Ovary (tissue), 7 donors: ENCODE measurements at regions not wholly inside any gene's neighbourhood (a gene's known extent, or its start where the extent isn't known, plus 50 kb on each side); places are given as distances from the start of the nearest gene placed in this dataset.

ENCODE experiments used
- DNase-seq, 5 donors: peaks; one replicate each; pipeline ENCODE4 v3.0.0-alpha.2; 2019 to 2020
- H3K27ac ChIP-seq, 2 donors: fragments of 200-600 bp; one replicate each; pipeline versions ENCODE4 v1.5.1 to v1.8.0; 2019 to 2022
- H3K27me3 ChIP-seq: fragments of 200-600 bp; one replicate; pipeline ENCODE4 v1.8.0; 2022
- H3K36me3 ChIP-seq: fragments of 200-600 bp; sonication (generic); one replicate; pipeline ENCODE4 v1.5.1; 2019
- H3K4me1 ChIP-seq: one replicate; pipeline ENCODE4 v1.8.1; 2013; ENCODE audit warnings: mild to moderate bottlenecking, moderate library complexity; ENCODE audit not compliant: insufficient read depth
- H3K4me3 ChIP-seq: fragments of 200-600 bp; sonication (generic); one replicate; pipeline ENCODE4 v1.5.1; 2017
- H3K9me3 ChIP-seq, 2 donors: fragments of 200-600 bp in 1 of 2; sonication (generic) in 1 of 2; one replicate each; pipeline versions ENCODE4 v1.5.1 to v1.8.1; 2013 to 2019; ENCODE audit warnings: mild to moderate bottlenecking in 1 of 2, moderate library complexity in 1 of 2
- CTCF ChIP-seq, 3 donors: fragments of 450-650 bp in 2 of 3; fragments of 200-600 bp in 1 of 3; IDR thresholded peaks; one replicate each; pipeline versions ENCODE4 v1.5.1 to v1.8.0; 2016 to 2022; ENCODE audit warnings: antibody characterized with exemption in 3 of 3, mild to moderate bottlenecking in 1 of 3
- EP300 ChIP-seq: sonication (generic); formaldehyde crosslinking; IDR thresholded peaks from one replicate; pipeline ENCODE4 v1.6.1; 2017; ENCODE audit warnings: antibody characterized with exemption
- POLR2A ChIP-seq: fragments of 450-650 bp; IDR thresholded peaks from one replicate; pipeline ENCODE4 v1.6.1; 2017; ENCODE audit warnings: antibody characterized with exemption, mild to moderate bottlenecking, moderate library complexity
- WGBS, 3 donors: extraction: QIAGEN DNeasy Blood & Tissue Kit in 1 of 3; methylation state at CpG; one replicate each; pipeline versions ENCODE4 v1.1.5 to v1.1.7; 2013 to 2017; 5-methylcytosine and 5-hydroxymethylcytosine counted together
- intact Hi-C, 4 donors: fragments of 100-400 bp; cut with DNase I; formaldehyde crosslinking; loops; one replicate each; pipeline versions ENCODE4 v1.11.0 to v1.15.1; 2022 to 2023
- donor health status: DM: no; HTN: no; CAD: no; lungs with moderate emphysema.
- donor health status: DM: no; HTN: no; CAD: no.
- donor health status: Bipolar disorder and iron deficiency.
- donor health status: DM: no; HTN: no; CAD: no.
- donor health status: DM: yes; HTN: yes; CAD: no.

DNA sequence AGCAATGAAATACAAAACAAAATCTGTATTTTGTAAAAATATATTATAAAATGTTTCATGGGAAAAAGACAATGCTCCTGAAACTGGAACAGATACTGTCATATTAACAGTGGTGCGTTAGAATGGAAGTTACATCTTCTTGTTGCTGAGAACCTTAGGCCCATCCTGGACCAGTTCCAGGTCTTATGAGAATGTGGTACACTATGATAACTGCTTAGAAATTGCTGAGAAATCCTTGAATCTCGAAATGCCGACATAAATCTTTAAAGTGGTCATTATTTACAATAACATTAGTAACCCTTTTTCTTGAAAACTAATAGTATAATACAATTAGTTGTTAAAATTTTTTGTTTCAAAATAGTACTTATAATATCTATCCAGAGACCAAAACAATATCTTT, 747.9 kb upstream of the NCAM2 start:
- H3K27me3 ChIP-seq = no peaks in the 10 kb centered on the region
- H3K9me3 ChIP-seq = no peaks in the 10 kb centered on the region
- DNase-seq = no peak
- 31 to 37% (median 33%) methylated on average over 3 of the region's 3 CpGs for WGBS, 3 donors
- TF ChIP-seq EP300 (no peak), CTCF (IDR thresholded peaks at IDR 0.05) (no peak), POLR2A (no peak)
- H3K4me3 ChIP-seq = no peak overlapping the region
- intact Hi-C loops = no loop called here
- H3K36me3 ChIP-seq = no peaks in the 10 kb centered on the region
- no peak overlapping the region for H3K27ac ChIP-seq
- no peaks in the 10 kb centered on the region for H3K4me1 ChIP-seq

DNA sequence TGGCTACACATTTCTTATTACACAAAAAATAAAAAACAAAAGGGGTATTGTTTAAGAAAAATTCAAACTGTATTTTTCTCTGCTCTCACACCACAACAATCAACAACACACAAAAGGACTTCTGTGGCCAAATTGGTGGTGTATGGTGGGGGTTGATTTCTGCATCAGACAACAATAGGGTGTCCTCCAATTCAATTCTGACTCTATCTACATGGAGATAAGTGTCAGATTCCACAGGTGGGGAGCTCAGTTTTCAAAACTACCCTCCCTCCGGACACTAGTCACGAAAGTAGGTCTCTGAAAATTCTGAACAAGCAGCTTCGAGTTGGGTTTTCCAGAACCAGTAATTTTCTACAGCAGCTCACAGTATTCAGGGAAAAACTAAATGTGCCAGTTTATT, 744.9 kb upstream of the NCAM2 start:
- no peak for DNase-seq
- Histone ChIP-seq H3K27ac (no peak overlapping the region), H3K36me3 (no peaks in the 10 kb centered on the region), H3K27me3 (no peaks in the 10 kb centered on the region), H3K4me3 (no peak overlapping the region), H3K9me3 (no peaks in the 10 kb centered on the region), H3K4me1 (no peaks in the 10 kb centered on the region)
- TF ChIP-seq CTCF (IDR thresholded peaks at IDR 0.05) (no peak), POLR2A (no peak), EP300 (no peak)
- intact Hi-C loops = no loop called here
- WGBS, 3 donors = 92 to 93% (median 93%) methylated on average over 3 of the region's 3 CpGs

DNA sequence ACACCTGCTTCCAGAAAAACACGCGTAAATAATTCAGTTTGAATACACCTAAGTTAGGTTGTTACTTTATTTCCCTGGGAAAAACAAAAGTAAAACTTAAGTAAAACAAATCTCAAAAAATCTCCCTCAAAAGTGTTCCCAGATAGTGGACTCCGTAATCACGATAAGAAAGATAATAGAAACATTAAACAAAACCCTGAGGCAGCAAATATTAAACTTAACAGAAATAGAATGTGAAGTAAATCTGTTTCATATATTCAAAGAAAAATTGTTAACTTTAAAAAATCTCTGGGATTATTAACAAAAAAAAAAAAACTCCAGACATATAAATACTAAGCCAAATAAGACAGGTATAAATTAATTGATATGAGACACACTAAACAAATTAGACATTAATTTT, 743.2 kb upstream of the NCAM2 start:
- intact Hi-C loops = no loop called here
- 79 to 86% (median 79%) methylated on average over 4 of the region's 4 CpGs for WGBS, 3 donors
- H3K27ac ChIP-seq = no peak overlapping the region
- no peak for DNase-seq
- no peaks in the 10 kb centered on the region for H3K27me3 ChIP-seq
- H3K4me3 ChIP-seq = no peak overlapping the region
- no peaks in the 10 kb centered on the region for H3K9me3 ChIP-seq
- H3K36me3 ChIP-seq = no peaks in the 10 kb centered on the region
- TF ChIP-seq CTCF (IDR thresholded peaks at IDR 0.05) = no peak
- no peak for TF ChIP-seq EP300
- no peak for TF ChIP-seq POLR2A
- H3K4me1 ChIP-seq = no peaks in the 10 kb centered on the region

- Histone ChIP-seq H3K4me1 (no peaks in the 10 kb centered on the region), H3K36me3 (no peaks in the 10 kb centered on the region), H3K27me3 (no peaks in the 10 kb centered on the region), H3K27ac (no peak overlapping the region), H3K4me3 (no peak overlapping the region), H3K9me3 (no peaks in the 10 kb centered on the region)
- WGBS, 3 donors = 85 to 93% (median 86%) methylated on average over 4 of the region's 4 CpGs
- TF ChIP-seq CTCF (IDR thresholded peaks at IDR 0.05) = no peak
- no peak for TF ChIP-seq POLR2A
- TF ChIP-seq EP300 = no peak
- intact Hi-C loops = no loop called here
- no peak for DNase-seq
These were observed 741.0 kb upstream of the NCAM2 start for GRCh38 chr21:20257052-20257740.
